Endothelial cell of umbilical vein (primary cell): ENCODE measurements at regions not wholly inside any gene's neighbourhood (a gene's known extent, or its start where the extent isn't known, plus 50 kb on each side); places are given as distances from the start of the nearest gene placed in this dataset.

Experiments used
- BruUV-seq: library from RNA; stranded (reverse); fragments of 400-500 nt; replicated peaks from 2 replicates; lab custom pipeline; 2021; lab: Mats Ljungman, UMichigan
- CTCF ChIA-PET: fragments of 300-600, 350-600 bp; sonication (Branson Sonifier 250); formaldehyde crosslinking; loops from one replicate; lab custom pipeline; 2021; ENCODE audit warnings: antibody characterized with exemption, inconsistent platforms; lab: Charles Lee
- POLR2A ChIA-PET: fragments of 300-600, 350-600 bp; sonication (Branson Sonifier 250); formaldehyde crosslinking; loops from one replicate; lab custom pipeline; 2021; ENCODE audit warnings: antibody characterized with exemption, inconsistent platforms; lab: Charles Lee
- DNase-seq: peaks from one replicate; pipeline ENCODE4 v3.0.0-alpha.2; 2011; ENCODE audit warnings: low read depth, low spot score
- FAIRE-seq: peaks from 2 replicates; lab custom pipeline; 2011; peaks lifted over from hg19 to GRCh38; lab: Jason Lieb, UNC
- H2AFZ ChIP-seq: 2 replicates; pipeline ENCODE4 v1.6.0; 2012; ENCODE audit warnings: low read depth, low read length, control low read depth, inconsistent platforms
- H3K27ac ChIP-seq: 2 replicates; pipeline ENCODE4 v1.5.1; 2011; ENCODE audit warnings: low read depth, mild to moderate bottlenecking, control low read depth, low read length, moderate library complexity; ENCODE audit not compliant: insufficient read depth
- H3K27me3 ChIP-seq, 2 experiments: 2 replicates each; pipeline versions ENCODE4 v1.6.0 to v1.6.1; 2011; ENCODE audit warnings: low read length in 2 of 2, mixed read lengths in 1 of 2; ENCODE audit not compliant: control insufficient read depth in 2 of 2, insufficient read depth in 2 of 2
- H3K36me3 ChIP-seq, 2 experiments: 2 replicates in 1 of 2; 3 replicates in 1 of 2; pipeline ENCODE4 v1.5.1; 2011; ENCODE audit warnings: low read length in 2 of 2, mild to moderate bottlenecking in 1 of 2, moderate library complexity in 1 of 2; ENCODE audit not compliant: control insufficient read depth in 2 of 2, insufficient read depth in 2 of 2; ENCODE audit errors: extremely low read depth in 1 of 2
- H3K4me1 ChIP-seq: 3 replicates; pipeline ENCODE4 v1.5.1; 2011; ENCODE audit warnings: mild to moderate bottlenecking, low read length; ENCODE audit not compliant: control insufficient read depth, insufficient read depth; ENCODE audit errors: extremely low read depth
- H3K4me2 ChIP-seq: 2 replicates; pipeline ENCODE4 v1.6.1; 2011; ENCODE audit warnings: low read length, control low read depth, mixed read lengths; ENCODE audit not compliant: insufficient read depth
- H3K4me3 ChIP-seq, 3 experiments: fragments of 200-600 bp in 1 of 3; sonication (generic), shearing (Covaris generic) in 1 of 3; replicated peaks in 1 of 3; 2 replicates each; pipeline ENCODE4 v1.5.1; 2011 to 2016; ENCODE audit warnings: control low read depth in 3 of 3, low read length in 3 of 3, mild to moderate bottlenecking in 2 of 3, inconsistent platforms in 1 of 3, low read depth in 1 of 3, moderate library complexity in 1 of 3; ENCODE audit not compliant: insufficient read depth in 1 of 3
- H3K79me2 ChIP-seq: 2 replicates; pipeline ENCODE4 v1.6.0; 2012; ENCODE audit warnings: low read length, inconsistent platforms; ENCODE audit not compliant: control insufficient read depth, insufficient read depth
- H3K9ac ChIP-seq: replicated peaks from 2 replicates; pipeline ENCODE3; 2011; ENCODE audit warnings: low read length, control low read depth; ENCODE audit not compliant: insufficient read depth; ENCODE audit errors: extremely low read depth
- H3K9me1 ChIP-seq: replicated peaks from 3 replicates; pipeline ENCODE4 v1.6.0; 2011; ENCODE audit warnings: mild to moderate bottlenecking, low read length; ENCODE audit not compliant: control insufficient read depth, insufficient read depth; ENCODE audit errors: extremely low read depth
- H3K9me3 ChIP-seq: replicated peaks from 2 replicates; pipeline ENCODE4 v1.5.1; 2012; ENCODE audit warnings: low read length, inconsistent platforms; ENCODE audit not compliant: control insufficient read depth, insufficient read depth
- H4K20me1 ChIP-seq: replicated peaks from 2 replicates; pipeline ENCODE3; 2011; ENCODE audit warnings: mild to moderate bottlenecking, low read length; ENCODE audit not compliant: control insufficient read depth, insufficient read depth; ENCODE audit errors: extremely low read depth
- EZH2 ChIP-seq: IDR thresholded peaks from 2 replicates; pipeline ENCODE4 v1.6.1; 2012; ENCODE audit warnings: borderline replicate concordance, low read depth, mild to moderate bottlenecking, moderate library complexity, low read length, inconsistent platforms; ENCODE audit not compliant: severe bottlenecking
- FOS ChIP-seq: IDR thresholded peaks from 2 replicates; pipeline ENCODE4 v1.6.1; 2011; ENCODE audit warnings: mild to moderate bottlenecking, low read length, moderate library complexity, borderline replicate concordance; ENCODE audit not compliant: insufficient read depth
- GATA2 ChIP-seq: IDR thresholded peaks from 2 replicates; pipeline ENCODE4 v1.7.0; 2011; ENCODE audit warnings: low read depth, mild to moderate bottlenecking, moderate library complexity, mixed read lengths, low read length; ENCODE audit not compliant: insufficient read length, insufficient read depth
- JUN ChIP-seq: IDR thresholded peaks from 2 replicates; pipeline ENCODE4 v1.6.1; 2011; ENCODE audit warnings: borderline replicate concordance, low read depth; ENCODE audit not compliant: insufficient read length, insufficient read depth
- MYC ChIP-seq: IDR thresholded peaks from one replicate; pipeline ENCODE4 v1.6.1; 2011; ENCODE audit warnings: mild to moderate bottlenecking, low read depth, low read length
- POLR2A ChIP-seq: IDR thresholded peaks from 2 replicates; pipeline ENCODE4 v1.6.1; 2012; ENCODE audit warnings: low read depth, mild to moderate bottlenecking, control low read depth, low read length
- POLR2AphosphoS5 ChIP-seq: IDR thresholded peaks from 2 replicates; pipeline ENCODE4 v1.6.1; 2012; ENCODE audit warnings: low read depth, mild to moderate bottlenecking, control low read depth, low read length, moderate library complexity; ENCODE audit not compliant: insufficient read depth
- dilution Hi-C: fragments of 300-500 bp; cut with MboI; formaldehyde crosslinking; loops from one replicate; pipeline ENCODE4 v1.15.0; 2019; ENCODE audit warnings: low sequenced_read_pairs; ENCODE audit not compliant: extremely low pct_ligation_motif_present
- intact Hi-C: fragments of 100-400 bp; cut with micrococcal nuclease; formaldehyde crosslinking; loops from one replicate; pipeline ENCODE4 v1.10.0; 2022
- TF ChIP-seq, protein P1 (sequence below): IDR thresholded peaks from 2 replicates; pipeline ENCODE4 v1.6.1; 2011; ENCODE audit not compliant: insufficient read depth, insufficient read length
- TF ChIP-seq, protein P2 (sequence below), 2 donors: IDR thresholded peaks; 1 replicate in 1 of 2; 2 replicates in 1 of 2; pipeline ENCODE4 v1.5.1; 2011; ENCODE audit warnings: low read length in 2 of 2, mild to moderate bottlenecking in 2 of 2, moderate library complexity in 2 of 2, control low read depth in 1 of 2, inconsistent platforms in 1 of 2, low read depth in 1 of 2; ENCODE audit not compliant: insufficient read depth in 1 of 2; ENCODE audit errors: extremely low read depth in 1 of 2

DNA sequence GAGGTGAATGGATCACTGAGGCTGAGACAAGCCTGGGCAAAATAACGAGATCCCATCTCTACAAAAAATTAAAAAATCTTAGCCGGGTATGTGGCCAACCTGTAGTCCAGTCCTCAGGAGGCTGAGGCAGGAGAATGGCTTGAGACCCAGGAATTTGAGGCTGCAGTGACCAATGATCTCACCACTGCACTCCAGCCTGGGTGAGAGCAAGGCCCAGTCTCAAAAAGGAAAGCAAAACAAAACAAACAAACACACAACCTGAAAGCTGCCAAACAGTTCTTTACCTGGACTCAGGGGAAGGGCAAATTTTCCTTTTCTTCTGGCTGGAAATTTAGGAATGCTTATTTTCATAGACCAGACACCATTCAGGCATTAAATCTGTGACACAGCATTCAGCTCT, 163.1 kb upstream of the FAT1 start:
- TF ChIP-seq POLR2AphosphoS5: no peak
- no peak for TF ChIP-seq GATA2
- no peak for TF ChIP-seq EZH2
- TF ChIP-seq, protein P1, sequence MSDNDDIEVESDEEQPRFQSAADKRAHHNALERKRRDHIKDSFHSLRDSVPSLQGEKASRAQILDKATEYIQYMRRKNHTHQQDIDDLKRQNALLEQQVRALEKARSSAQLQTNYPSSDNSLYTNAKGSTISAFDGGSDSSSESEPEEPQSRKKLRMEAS: no peak
- TF ChIP-seq, protein P2, sequence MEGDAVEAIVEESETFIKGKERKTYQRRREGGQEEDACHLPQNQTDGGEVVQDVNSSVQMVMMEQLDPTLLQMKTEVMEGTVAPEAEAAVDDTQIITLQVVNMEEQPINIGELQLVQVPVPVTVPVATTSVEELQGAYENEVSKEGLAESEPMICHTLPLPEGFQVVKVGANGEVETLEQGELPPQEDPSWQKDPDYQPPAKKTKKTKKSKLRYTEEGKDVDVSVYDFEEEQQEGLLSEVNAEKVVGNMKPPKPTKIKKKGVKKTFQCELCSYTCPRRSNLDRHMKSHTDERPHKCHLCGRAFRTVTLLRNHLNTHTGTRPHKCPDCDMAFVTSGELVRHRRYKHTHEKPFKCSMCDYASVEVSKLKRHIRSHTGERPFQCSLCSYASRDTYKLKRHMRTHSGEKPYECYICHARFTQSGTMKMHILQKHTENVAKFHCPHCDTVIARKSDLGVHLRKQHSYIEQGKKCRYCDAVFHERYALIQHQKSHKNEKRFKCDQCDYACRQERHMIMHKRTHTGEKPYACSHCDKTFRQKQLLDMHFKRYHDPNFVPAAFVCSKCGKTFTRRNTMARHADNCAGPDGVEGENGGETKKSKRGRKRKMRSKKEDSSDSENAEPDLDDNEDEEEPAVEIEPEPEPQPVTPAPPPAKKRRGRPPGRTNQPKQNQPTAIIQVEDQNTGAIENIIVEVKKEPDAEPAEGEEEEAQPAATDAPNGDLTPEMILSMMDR (IDR thresholded peaks at IDR 0.05; ENCODE audit: extremely low read depth in 1 of 2, insufficient read depth in 1 of 2, low read depth in 1 of 2, low read length in 2 of 2): no peak
- no peak for TF ChIP-seq POLR2A
- TF ChIP-seq MYC: no peak
- TF ChIP-seq JUN: no peak
- TF ChIP-seq FOS: no peak
- Histone ChIP-seq H3K4me3 (no peak overlapping the region), H3K9ac (no peak overlapping the region), H4K20me1 (no peaks in the 10 kb centered on the region), H3K27me3 (no peaks in the 10 kb centered on the region), H3K36me3 (no peaks in the 10 kb centered on the region), H3K4me1 (no peaks in the 10 kb centered on the region), H3K4me2 (no peak overlapping the region), H3K9me1 (no peaks in the 10 kb centered on the region), H3K27ac (no peak overlapping the region), H3K9me3 (no peaks in the 10 kb centered on the region), H3K79me2 (no peaks in the 10 kb centered on the region), H2AFZ (no peak overlapping the region)
- intact Hi-C loops: no loop called here
- FAIRE-seq: no peak
- dilution Hi-C loops: no loop called here
- ChIA-PET CTCF (no interaction called here), POLR2A (no interaction called here)
- no peak for DNase-seq
- BruUV-seq: no TSS peak
